ENCODE measurements at regions not wholly inside any gene's neighbourhood (a gene's known extent, or its start where the extent isn't known, plus 50 kb on each side); places are given as distances from the start of the nearest gene placed in this dataset.

DNA sequence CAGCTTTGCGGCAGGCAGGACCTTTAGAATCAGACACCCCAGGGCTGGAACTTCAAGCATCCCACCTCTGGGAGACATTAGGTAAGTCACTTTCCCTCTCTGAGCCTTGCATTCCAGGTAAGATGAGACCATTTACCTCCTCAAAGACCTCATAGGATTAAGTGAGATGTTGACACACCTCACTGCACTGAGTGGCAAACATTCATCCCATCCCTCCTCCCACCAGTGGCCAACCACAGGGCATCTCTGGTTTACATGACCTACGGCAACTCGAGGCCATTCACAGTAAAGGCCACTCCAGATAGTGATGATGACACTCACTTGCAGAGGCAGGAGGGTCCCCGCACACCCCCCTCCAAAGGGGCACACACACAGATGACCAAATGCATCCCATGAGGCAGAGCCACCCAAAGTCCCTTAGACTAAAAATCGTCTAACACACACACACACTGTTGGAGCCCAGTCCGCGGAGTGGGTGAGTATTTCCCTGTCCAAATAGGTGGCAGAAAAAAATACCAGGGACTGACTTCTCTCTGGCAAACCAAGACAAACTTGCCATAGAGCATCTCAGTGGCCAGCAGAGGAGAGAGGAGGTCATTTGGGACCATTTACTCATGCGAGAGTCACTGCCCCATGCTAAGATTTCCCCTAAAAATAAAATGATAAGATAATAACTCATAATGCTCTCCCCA lies 454.9 kb downstream of the SOX9 start:
- TF ChIP-seq CTCF (IDR thresholded peaks at IDR 0.05) = no peak
- no peak for TF ChIP-seq POLR2A (IDR thresholded peaks at IDR 0.05)
